ENCODE measurements at regions not wholly inside any gene's neighbourhood (a gene's known extent, or its start where the extent isn't known, plus 50 kb on each side); places are given as distances from the start of the nearest gene placed in this dataset.

DNA sequence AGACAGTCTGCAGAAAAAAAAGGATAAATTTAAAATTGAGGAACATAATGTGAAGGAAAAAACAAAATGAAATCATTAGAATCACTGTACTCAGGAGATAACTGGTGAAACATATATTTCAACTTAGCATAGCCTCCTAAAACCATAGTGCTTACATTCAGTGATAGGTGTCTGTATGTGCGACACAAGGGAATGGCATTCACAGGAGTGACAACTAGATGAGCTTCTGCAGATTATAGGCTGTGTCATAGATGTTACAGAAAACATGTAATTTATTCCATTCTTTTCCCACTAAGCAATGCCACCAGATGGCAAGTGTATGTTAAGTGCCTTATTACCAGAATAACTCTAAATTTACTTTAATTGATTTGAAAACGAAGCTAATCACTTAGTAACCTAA, 960.0 kb upstream of the PCDH20 start (continued):
- TF ChIP-seq, protein P1, sequence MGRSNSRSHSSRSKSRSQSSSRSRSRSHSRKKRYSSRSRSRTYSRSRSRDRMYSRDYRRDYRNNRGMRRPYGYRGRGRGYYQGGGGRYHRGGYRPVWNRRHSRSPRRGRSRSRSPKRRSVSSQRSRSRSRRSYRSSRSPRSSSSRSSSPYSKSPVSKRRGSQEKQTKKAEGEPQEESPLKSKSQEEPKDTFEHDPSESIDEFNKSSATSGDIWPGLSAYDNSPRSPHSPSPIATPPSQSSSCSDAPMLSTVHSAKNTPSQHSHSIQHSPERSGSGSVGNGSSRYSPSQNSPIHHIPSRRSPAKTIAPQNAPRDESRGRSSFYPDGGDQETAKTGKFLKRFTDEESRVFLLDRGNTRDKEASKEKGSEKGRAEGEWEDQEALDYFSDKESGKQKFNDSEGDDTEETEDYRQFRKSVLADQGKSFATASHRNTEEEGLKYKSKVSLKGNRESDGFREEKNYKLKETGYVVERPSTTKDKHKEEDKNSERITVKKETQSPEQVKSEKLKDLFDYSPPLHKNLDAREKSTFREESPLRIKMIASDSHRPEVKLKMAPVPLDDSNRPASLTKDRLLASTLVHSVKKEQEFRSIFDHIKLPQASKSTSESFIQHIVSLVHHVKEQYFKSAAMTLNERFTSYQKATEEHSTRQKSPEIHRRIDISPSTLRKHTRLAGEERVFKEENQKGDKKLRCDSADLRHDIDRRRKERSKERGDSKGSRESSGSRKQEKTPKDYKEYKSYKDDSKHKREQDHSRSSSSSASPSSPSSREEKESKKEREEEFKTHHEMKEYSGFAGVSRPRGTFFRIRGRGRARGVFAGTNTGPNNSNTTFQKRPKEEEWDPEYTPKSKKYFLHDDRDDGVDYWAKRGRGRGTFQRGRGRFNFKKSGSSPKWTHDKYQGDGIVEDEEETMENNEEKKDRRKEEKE (IDR thresholded peaks at IDR 0.05) = no peak
- TF ChIP-seq ZNF629 (CRISPR knock-in tag; conservative IDR thresholded peaks at IDR 0.05) = no peak

DNA sequence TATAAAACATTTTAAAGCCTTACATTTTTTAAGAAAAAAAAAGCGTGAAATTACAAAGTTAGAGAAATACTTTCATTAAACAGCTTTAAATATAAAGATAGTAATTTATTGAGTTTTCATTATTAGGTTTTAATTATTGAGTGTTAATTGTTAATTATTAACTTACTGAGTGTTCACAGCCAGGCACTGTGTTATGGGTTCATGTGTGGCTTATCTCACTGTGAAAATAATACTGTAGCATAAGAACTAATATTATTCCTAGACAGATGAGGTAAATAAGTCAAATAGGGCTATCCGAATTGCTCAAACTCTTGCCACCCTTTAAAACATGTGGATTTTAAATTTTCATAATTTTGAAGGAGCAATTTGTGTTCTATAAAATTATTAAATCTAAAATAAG, 956.1 kb upstream of the PCDH20 start:
- no peaks in the 10 kb centered on the region for H3K27me3 ChIP-seq (ENCODE audit: control insufficient read depth in 1 of 2, insufficient read depth in 2 of 2, low read length in 2 of 2)
- no peaks in the 10 kb centered on the region for H3K9me3 ChIP-seq (ENCODE audit: low read length)
- no peaks in the 10 kb centered on the region for H3K79me2 ChIP-seq (ENCODE audit: insufficient read depth, low read length)
- H4K20me1 ChIP-seq (ENCODE audit: insufficient read depth, low read length) = no peaks in the 10 kb centered on the region
- CTCF ChIA-PET (ENCODE audit: low intra/inter-chr PET ratio, low total read pairs) = no interaction called here
- no peaks in the 10 kb centered on the region for H3K4me1 ChIP-seq (ENCODE audit: insufficient read depth, low read length)
- ATAC-seq (no peak), DNase-seq (ENCODE audit: low spot score) (no peak), FAIRE-seq (no peak)
- no peak overlapping the region for H3K27ac ChIP-seq (ENCODE audit: extremely low read length, insufficient read depth, low read length)
- in situ Hi-C loops (cut with HindIII; ENCODE audit: extremely low pct_ligation_motif_present, low pct_unique_long_range_greater_than_20kb) (loop anchor here (25.0 kb wide), 1 partner anchor 259 kb away; no protein-coding TSS in a partner anchor), intact Hi-C loops (cut with micrococcal nuclease; ENCODE audit: unreplicated experiment) (no loop called here)
- BruUV-seq (replicated peaks) = no TSS peak
- H3K4me3 ChIP-seq (replicated peaks in 1 of 3; ENCODE audit: insufficient read depth in 1 of 3, low read depth in 2 of 3, low read length in 3 of 3) = no peak overlapping the region
- no peak overlapping the region for H2AFZ ChIP-seq (ENCODE audit: low read length)
- H3K9ac ChIP-seq (ENCODE audit: insufficient read depth, low read depth, low read length) = no peak overlapping the region
- POLR2A ChIA-PET = no interaction called here
- no peaks in the 10 kb centered on the region for H3K36me3 ChIP-seq (replicated peaks in 1 of 2; ENCODE audit: control insufficient read depth in 1 of 2, insufficient read depth in 2 of 2, low read length in 2 of 2)
- WGBS (ENCODE audit: low lambda C conversion rate) = 17% methylated on average over 2 of the region's 2 CpGs
- no peak overlapping the region for H3K4me2 ChIP-seq (ENCODE audit: low read depth, low read length)
- TF ChIP-seq PTBP1 (IDR thresholded peaks at IDR 0.05; ENCODE audit: low read depth, low read length, poor library complexity, severe bottlenecking) (no peak), MXI1 (IDR thresholded peaks at IDR 0.05; ENCODE audit: borderline replicate concordance, low read depth, low read length) (no peak), RARG (CRISPR knock-in tag; IDR thresholded peaks at IDR 0.05; ENCODE audit: low read depth) (no peak), KLF11 (CRISPR knock-in tag; IDR thresholded peaks at IDR 0.05) (no peak), SMARCE1 (IDR thresholded peaks at IDR 0.05; ENCODE audit: borderline replicate concordance) (no peak), IKZF1 (IDR thresholded peaks at IDR 0.05) (no peak), HOXA3 (CRISPR knock-in tag; IDR thresholded peaks at IDR 0.05) (no peak), PRDM10 (CRISPR knock-in tag; IDR thresholded peaks at IDR 0.05; ENCODE audit: low read depth) (no peak), ZBTB20 (CRISPR knock-in tag; IDR thresholded peaks at IDR 0.05; ENCODE audit: borderline replicate concordance, low read depth) (no peak), NR3C1 (CRISPR knock-in tag; IDR thresholded peaks at IDR 0.05) (no peak), HNRNPL (IDR thresholded peaks at IDR 0.05; ENCODE audit: low read depth, low read length) (no peak), ELF1 (CRISPR knock-in tag; IDR thresholded peaks at IDR 0.05) (no peak), ZEB1 (IDR thresholded peaks at IDR 0.05; ENCODE audit: insufficient replicate concordance, low read depth) (no peak)
- TF ChIP-seq, protein P2, sequence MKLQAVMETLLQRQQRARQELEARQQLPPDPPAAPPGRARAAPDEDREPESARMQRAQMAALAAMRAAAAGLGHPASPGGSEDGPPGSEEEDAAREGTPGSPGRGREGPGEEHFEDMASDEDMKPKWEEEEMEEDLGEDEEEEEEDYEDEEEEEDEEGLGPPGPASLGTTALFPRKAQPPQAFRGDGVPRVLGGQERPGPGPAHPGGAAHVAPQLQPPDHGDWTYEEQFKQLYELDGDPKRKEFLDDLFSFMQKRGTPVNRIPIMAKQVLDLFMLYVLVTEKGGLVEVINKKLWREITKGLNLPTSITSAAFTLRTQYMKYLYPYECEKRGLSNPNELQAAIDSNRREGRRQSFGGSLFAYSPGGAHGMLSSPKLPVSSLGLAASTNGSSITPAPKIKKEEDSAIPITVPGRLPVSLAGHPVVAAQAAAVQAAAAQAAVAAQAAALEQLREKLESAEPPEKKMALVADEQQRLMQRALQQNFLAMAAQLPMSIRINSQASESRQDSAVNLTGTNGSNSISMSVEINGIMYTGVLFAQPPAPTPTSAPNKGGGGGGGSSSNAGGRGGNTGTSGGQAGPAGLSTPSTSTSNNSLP (IDR thresholded peaks at IDR 0.05; ENCODE audit: low read depth, low read length) = no peak
